Stimulated activated CD8-positive, alpha-beta memory T cell treated with anti-CD3 and anti-CD28 coated beads, Interleukin-4, amount 100 ng/mL, for 1 hour (primary cell): ENCODE measurements at regions not wholly inside any gene's neighbourhood (a gene's known extent, or its start where the extent isn't known, plus 50 kb on each side); places are given as distances from the start of the nearest gene placed in this dataset.
"Not testable (repeated sequence)": the region's sequence is repeated elsewhere in the genome, so short reads cannot be mapped to it uniquely, and the experiment has no call there.

Experiments used
- DNase-seq, 2 donors: peaks; one replicate each; pipeline ENCODE4 v3.0.0-alpha.2; 2020; ENCODE audit warnings: low read depth in 2 of 2, low spot score in 1 of 2

DNA sequence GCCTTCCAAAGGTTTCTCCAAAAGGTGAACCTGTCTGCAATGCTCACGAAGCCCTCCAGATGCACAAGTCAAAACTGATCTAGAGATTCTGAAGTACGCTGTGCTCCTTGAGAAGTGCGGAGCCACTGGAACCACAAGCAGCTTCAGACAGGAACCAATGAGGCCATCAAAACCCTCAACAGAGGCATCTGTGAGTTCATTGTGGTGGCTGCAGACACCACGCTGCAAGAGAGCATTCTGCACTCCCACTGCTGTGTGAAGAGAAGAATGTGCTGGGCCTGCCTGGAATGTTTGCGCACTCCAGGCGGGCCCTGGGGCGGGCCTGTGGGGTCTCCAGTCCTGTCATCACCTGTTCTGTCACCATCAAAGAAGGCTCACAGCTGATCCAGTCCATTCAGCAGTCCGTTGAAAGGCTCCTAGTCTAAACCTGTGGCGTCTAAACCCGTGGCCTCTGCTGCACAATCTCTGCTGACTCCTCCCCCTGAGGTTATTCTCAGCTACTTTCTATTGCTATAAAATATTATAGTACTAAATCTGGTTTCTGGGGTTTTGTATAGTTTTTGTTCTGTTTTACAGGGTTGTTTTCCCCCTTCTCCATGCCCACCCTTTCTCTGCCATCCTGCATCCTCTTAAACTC, 111.6 kb downstream of the PPIAL4A start:
- DNase-seq = not testable (repeated sequence)

DNA sequence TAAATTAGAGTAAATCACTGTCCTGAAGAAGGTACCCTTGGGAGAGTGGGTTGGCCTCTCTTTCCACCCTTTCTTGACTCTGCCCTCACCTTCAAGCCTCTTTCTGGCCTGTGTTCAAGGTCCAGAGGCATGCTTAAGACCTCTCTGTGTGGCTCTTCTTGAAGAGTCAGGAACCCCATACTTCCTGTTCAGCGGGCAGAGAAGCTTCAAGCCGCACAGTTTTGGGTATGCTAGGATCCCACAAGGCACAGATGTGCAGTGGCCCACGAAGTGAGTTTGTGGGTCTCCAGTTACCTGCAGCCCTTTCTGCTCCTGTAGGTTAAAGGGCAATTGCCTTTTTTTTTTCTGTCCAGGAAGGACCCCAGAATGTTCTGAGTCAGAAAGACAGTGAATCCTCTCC, 113.7 kb downstream of the PPIAL4A start:
- DNase-seq = not testable (repeated sequence)

DNA sequence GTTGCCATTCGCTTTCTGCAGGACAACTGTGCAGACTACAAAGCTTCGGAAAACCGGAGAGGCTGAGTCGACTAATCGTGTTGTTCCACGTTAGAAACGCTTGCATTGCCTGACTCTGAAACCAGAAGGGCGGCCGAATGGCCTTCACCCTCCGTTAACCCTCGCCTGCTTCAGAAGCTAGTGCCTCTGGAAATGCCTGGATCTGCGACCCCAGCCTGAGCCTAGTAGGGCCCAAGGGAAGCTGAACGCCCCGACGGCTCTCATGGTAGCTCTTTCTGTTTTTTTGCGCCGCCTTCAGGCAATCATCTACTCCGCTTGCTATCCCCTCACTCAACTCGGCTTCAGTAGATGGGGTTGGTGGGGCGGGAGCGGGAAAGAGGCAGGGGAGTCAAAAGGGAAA, 117.3 kb downstream of the PPIAL4A start:
- not testable (repeated sequence) for DNase-seq

DNA sequence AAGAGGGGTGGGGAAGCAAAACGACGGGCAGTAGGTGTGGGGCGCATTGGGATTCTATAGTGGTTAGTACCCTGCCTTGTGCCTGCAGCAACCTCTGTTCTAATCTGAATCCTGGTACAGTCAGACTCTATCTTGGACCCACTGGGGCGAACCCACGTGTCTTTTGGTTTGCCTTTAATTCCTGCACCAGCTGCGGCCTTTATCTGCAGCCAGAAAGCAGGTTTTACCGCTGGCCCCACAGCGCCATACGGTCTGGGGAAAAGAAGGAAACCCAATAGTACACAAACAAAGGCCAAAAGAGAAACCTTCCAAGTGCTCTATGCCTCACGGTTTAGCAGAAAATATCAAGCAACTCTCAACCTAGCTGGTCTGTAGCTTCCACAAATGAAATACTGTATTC, 118.2 kb downstream of the PPIAL4A start:
- DNase-seq = not testable (repeated sequence)

DNA sequence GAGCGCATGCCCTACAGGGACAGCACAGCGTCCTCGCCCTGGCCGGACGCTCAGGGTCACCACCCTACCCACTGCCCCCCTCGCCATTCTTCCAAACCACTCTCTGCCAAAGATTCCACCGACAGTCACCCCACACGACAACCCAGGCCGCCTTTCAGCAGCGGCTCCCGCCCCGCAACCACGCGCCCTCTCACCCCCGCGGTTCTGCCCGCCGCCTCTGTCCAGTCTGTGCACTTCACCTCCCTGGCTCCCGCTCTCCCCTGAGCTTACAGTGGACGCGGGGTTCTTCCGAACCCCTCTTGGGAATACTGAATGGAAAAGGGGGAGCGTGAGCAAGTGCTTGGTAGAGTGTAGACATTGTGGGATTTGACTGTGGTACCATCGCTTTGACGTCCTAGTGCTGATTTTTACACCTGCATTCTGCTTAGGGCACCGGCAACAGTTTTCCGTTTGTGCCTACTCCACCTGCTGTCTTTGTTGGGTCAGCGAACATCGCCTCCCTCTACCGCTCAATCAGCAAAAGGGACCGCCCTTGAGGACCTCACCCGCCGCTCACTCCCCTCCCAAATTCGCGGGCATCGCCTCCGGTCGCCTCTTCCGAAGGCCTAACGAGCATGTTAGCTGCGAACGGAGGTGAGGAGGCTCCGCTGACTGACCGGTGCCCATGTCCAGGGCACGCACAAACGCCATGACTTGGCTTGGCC, 119.1 kb downstream of the PPIAL4A start:
- not testable (repeated sequence) for DNase-seq

DNA sequence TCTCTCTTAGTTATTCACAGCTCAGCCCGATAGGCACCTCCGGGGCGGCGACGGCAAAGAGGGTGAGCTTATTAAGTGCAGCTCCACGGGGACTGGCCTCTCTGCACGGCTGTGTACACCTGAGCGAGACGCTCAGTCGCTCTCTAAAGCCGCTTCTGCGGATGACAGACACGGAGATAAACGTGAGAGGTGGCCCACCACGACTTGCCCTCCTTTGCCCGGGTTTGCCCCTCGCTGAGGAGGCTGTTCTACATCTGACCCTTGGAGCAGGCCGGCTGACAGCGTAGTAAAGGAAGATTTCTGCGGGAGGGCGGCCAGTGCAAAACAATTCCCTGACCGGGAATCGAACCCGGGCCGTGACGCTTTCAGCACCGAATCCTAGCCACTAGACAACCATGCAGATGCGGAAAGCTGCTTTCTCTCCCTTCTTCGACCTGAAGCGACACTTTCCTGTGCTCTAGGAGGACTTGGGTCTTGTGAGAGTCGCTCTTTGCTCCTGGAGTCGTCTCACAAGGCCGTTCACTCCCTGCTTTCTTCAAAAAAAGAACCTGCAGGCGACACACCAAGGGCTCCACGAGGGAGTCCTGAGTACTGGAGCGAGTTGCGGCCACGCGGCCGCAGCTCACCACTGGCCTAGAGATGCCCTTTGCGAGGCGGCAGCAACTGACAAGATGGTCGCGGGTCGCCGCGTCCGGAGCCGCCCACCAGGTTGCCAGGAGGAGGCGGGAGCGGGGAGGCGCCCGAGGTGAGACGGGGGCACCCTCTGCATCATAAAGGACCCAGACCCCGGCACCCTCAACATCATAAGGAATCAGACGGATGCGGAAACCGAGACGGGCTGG, 119.9 kb downstream of the PPIAL4A start:
- not testable (repeated sequence) for DNase-seq

DNA sequence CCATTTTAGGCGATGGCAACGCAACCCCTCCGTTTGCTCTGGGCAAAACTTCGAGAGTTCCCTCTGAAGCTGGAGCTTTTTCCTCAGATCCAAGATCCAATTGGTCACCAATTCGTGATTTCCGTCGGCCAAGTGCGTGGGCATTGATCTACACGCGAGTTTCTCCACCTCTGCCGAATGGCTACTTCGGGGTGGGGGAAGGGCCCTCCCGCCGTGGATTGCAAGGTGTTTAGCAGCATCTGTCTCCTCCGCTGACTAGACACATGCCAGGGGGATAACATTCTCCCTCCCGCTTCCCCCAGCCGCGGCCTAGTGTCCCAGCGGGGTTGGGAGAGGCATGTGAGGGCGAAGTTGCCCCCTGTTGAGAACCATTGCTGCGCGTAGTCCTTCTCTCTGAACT, 120.6 kb downstream of the PPIAL4A start:
- DNase-seq = not testable (repeated sequence)

DNA sequence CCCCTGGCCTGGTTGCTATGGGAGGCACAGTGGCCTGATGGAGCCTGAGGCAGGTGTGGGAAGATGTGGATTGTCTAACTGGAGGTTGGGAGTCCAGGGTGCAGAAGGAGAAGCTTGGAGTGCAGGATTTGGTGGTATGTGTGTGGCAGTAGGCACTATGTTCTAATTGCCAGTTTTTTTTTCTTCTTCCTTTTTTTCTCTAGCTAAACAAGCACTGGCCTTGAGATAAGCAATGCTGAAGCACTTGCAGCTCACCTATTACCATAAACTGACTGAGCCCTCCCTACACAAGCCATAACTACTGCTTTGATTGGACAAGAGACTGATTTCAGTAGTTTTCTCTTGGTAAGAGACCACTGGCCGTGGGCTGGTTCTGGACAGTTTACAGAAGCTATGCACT, 123.6 kb downstream of the PPIAL4A start:
- not testable (repeated sequence) for DNase-seq

DNA sequence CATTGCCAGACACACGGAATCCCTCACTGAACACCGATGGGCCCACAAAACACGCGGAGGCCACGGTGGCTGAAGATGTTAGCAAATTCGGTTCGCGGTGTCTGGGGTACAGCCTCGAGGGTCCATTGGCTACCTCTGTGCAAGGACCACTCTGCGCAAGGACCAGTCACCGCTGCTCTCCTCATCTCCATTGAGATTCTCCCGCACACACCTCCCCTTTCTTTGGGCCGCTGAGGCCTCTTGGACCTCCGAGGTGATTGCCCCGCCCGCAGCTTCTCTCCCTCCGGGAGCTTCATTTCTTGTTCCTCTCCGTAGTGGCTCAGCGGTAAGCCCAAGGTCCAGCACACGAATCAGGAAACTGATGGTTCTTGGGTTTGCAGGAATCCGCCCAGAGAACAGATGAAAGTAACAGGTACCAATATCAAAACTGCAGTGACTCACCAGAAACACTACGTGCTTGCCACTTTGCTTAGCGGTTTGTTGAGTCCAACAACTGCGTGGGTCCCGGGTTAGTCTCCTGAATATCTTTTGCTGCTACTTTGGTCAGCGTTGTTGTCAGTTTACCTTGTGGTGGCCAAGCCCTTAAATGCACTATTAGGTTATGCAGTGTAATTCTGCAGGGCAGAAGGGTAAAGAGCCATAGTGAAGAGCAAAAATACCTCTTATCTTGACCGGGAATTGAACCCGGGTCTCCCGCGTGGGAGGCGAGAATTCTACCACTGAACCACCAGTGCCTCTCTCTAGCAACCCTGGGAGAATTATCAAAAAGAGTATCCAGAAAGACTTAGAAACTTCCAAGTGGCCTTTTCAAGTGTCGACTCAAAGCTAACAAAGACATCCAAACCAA, 126.8 kb downstream of the PPIAL4A start:
- not testable (repeated sequence) for DNase-seq

DNA sequence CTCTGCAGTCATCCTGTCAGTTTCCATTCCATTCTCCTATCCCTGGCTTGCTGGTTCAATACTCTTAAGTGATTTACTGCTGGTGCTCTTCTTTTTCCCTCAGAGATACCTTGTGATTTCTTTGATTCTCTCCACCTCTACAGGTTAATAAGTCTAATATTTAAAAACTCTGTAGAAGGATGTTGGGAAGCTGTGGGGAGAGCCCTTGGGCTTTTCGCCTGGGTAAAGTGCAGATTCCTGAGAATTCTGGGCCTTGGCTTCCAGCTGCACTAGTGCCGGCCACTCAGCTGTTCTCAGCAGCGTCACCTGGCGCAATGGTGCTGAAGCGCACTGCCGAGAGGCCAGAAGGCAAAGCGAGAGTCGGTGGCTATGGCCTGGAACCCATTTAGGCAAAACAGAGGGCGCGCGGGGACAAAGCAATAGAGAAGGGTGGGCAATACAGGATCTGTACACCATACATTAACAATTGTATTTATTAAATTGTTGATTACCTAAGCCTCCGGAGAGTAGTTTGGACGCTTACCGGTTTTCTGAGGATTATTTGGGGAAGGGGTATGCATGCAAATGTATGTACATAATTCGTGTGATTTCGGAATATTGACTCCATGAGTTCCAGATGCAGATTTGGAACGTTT, 130.3 kb downstream of the PPIAL4A start:
- DNase-seq = not testable (repeated sequence)

DNA sequence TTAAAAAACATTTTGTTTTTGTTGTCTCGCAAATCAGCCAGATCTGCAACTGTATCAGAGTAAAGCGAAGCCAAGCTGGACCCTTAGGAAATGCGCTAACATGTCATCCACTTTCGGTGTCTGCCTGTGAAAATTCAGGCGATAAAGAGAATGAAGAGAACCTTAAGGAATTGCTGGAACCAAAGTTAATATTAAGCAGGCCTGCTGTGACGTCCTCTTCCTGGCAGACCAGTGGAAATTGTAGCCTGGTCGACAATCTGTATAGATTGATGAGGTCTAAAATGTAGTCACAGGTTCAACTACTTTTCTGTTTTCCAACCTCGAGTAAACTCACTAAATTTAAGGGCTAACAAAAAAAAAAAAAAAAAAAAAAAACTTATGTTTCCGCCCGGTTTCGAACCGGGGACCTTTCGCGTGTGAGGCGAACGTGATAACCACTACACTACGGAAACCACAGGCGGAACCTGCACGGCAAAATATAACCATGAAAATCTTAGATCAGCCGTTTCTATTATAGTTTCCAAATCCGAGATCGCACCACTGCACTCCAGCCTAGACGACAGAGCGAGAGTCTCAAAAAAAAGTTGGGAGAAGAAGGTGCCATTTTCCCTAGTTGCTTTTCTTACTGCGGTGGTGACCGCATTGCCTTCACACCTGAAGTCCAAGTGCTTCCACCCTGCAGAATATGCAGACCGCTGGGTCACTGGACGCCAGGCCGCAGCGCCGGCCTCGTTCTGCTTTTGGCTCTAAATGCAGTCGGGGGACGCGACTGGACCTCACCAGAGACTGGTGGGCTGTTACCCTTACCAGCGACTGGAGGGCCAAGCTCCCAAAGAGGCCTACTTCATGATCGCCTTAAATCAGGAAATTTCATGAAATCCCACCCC, 131.0 kb downstream of the PPIAL4A start:
- DNase-seq = not testable (repeated sequence)

DNA sequence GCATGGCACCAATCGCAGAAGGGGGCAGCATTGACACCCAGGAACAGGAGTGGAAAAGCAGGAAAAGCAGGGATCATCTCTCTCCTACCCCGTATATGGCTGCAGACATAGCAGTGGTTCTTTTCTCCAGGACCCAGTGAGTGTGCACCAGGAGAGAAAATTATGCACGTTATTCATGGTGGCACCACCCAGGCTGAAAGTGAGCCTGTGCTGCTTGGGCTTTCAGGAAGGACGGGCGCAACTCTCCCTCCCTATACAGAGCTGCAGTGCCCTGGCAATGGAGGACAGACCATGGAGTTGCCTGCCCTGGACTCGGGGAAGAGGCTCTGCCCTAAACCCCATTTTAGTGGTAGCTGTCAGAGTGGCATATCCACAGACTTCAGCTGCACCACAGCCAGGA, 132.1 kb downstream of the PPIAL4A start:
- not testable (repeated sequence) for DNase-seq

DNA sequence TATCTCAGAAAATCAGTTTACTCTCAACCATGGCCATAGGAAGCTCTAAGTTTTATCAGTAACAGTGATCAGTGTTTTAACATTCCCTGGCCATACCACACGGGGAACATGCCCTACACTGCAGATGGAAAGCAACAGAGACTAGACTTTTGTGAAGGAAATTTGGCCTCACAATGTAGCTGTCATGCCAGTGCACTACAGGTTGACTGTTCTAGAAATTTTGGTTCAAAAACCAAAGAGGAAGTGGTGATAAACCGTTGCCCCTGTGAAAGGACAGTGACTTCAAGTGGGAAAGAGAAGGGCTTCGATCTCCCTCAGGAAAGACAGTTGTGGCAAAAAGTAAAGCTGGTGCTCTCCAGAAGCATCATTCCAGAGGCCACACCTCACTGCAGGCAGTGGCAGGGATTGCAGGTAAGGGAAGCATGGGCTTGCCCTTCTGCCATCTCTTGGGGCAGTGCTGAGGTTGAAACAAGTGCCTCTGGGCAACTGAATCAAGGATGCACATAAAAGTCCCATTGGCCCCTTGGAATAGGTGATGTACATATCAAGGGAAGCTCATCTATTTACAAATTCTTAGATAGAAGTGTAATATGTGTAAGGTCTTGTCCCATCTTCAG, 143.4 kb downstream of the PPIAL4A start:
- not testable (repeated sequence) for DNase-seq

DNA sequence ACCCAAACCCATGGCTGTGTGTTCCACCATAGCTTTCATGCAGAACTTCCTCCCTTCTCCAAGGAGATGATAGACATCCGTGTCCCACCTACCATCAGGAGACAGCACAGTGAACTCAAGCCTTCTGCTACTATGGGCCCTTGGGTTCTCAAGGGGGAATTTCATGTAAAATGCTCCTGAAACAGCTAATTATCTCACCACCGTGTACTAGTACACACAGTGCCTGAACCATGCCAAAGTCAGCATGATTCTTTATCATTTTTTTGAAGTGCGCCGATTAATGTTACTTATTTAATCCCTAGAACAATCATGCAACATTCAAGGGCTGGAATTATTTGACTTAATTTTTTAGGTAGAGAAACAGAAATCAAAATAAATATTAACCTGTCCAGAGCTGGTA, 147.2 kb downstream of the PPIAL4A start:
- DNase-seq = not testable (repeated sequence)

DNA sequence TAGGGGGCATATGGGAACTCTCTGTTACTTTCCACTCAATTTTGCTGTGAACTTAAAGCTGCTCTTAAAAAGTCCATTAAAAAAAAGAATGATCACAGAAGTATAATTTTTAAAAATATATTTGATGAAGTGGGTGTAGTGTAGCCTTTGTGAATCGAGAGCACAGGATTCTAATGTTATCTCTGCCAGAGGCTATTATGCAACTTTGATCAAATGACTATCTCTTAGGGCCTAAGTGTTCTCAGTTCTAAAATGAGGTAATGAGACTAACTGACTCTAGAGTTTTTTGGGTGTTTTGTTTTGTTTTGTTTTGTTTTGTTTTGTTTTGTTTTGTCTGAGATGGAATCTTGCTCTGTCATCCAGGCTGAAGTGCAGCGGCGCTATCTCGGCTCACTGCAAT, 143.2 kb downstream of the FAM72B start:
- DNase-seq = not testable (repeated sequence)

DNA sequence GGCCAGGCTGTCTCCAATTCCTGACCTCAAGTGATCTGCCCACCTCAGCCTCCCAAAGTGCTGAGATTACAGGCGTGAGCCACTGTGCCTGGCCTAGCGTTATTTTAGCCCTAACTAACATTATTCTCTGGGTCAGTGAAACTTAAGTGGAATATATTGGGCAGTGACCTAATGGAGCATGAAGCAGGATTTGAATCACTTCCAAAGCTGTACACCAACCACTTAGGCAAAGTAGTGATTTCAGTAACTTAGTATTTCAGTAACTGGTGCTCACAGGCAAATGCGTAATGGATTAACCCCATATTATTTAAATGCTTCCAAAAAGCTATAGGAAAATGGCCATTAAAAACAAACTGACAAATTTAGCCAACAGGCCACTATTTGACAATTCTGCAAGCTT, 142.6 kb downstream of the FAM72B start:
- not testable (repeated sequence) for DNase-seq

DNA sequence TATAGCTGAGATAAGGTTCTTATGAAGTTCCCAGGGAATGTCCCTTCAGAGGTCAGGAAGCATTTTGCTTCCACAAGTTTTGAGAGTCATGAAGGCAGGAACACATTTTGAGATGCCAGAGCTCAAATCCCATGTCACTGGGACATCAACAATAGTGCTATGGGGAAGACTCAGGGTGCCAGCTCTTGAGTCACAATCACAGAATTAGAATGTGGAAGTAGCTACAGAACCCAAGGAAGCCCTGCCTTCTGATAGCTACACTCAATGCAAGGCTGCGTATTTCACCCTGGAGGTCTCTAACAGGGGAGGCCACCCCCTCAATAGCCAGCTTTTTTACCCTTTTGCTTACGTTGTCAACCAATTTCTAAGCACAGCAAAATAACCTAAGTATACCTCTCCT, 141.3 kb downstream of the FAM72B start:
- DNase-seq = not testable (repeated sequence)

DNA sequence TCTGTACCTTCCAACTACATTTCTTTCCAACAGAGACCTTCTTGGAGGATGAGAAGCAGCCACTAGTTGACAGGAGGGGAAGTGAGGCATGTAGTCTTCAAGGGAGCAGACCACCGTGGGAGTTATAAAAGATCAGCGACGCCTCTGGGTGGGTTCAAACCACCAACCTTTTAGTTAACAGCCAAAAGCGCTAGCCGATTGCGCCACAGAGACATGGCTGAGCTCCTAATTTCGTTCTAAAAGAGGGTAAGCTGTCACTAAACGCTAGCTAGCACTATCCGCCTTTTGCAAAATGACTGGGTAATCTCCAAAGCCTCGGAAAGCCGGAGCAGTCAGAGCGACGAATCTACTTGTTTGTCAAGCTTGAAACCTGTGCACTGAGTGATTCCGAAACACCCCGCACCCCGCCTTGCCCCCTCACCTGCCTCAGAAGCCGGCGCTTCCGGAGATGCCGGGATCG, 135.8 kb downstream of the FAM72B start:
- not testable (repeated sequence) for DNase-seq
